ENCODE measurements at regions not wholly inside any gene's neighbourhood (a gene's known extent, or its start where the extent isn't known, plus 50 kb on each side); places are given as distances from the start of the nearest gene placed in this dataset.
"Not testable (repeated sequence)": the region's sequence is repeated elsewhere in the genome, so short reads cannot be mapped to it uniquely, and the experiment has no call there.

DNA sequence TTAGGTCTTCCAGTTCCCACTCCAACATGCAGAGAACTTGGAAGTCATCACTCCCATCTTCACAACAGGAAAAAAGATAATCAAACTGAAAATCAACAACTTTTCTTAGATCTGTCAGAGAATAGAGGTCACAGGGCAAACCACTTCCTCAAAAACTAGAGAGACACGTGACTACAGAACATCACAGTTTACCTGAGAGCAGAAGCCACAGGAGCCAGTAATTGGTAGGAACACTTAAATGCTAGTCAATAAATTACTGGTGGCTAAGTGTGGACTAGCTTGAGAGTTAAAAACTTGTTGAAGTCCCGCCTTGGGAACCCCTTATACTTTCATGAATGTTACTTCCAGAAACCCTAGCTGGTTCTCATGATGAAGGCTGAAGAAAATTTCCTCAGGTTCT lies 81.1 kb downstream of the THSD1 start:
- H3K27me3 ChIP-seq; H3K9me3 ChIP-seq; H3K36me3 ChIP-seq; H3K27ac ChIP-seq; intact Hi-C loops (cut with DNase I); H3K4me3 ChIP-seq; ATAC-seq; H3K4me1 ChIP-seq; DNase-seq: not testable (repeated sequence)
- 50% methylated on average over 1 of the region's 2 CpGs for WGBS (ENCODE audit: insufficient coverage, low coverage, low lambda C conversion rate, missing lambda C conversion rate)

DNA sequence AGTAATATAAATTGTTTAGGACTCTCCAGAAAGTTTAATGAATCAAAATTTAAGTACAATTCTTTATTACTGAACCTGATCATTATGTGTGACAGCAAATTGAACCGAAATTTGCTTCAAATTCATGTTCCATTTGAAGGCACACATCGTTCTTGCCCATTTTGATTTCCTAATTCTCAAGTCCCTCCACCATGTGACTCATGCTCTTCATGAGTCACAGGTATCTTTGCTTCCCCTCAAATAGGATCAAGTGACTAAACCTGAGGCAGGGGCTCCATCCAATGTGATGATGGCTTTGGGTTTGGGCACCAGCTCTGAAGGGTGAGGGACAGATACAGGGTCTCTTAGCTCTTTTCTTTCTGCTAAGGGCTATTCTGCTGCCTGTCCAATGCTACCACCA lies 86.1 kb downstream of the THSD1 start:
- no peaks in the 10 kb centered on the region for H3K4me1 ChIP-seq
- H3K27ac ChIP-seq: no peak overlapping the region
- ATAC-seq (no peak), DNase-seq (no peak)
- no peak overlapping the region for H3K4me3 ChIP-seq
- H3K36me3 ChIP-seq: no peaks in the 10 kb centered on the region
- H3K9me3 ChIP-seq: no peaks in the 10 kb centered on the region
- TF ChIP-seq, protein P1, sequence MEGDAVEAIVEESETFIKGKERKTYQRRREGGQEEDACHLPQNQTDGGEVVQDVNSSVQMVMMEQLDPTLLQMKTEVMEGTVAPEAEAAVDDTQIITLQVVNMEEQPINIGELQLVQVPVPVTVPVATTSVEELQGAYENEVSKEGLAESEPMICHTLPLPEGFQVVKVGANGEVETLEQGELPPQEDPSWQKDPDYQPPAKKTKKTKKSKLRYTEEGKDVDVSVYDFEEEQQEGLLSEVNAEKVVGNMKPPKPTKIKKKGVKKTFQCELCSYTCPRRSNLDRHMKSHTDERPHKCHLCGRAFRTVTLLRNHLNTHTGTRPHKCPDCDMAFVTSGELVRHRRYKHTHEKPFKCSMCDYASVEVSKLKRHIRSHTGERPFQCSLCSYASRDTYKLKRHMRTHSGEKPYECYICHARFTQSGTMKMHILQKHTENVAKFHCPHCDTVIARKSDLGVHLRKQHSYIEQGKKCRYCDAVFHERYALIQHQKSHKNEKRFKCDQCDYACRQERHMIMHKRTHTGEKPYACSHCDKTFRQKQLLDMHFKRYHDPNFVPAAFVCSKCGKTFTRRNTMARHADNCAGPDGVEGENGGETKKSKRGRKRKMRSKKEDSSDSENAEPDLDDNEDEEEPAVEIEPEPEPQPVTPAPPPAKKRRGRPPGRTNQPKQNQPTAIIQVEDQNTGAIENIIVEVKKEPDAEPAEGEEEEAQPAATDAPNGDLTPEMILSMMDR (IDR thresholded peaks at IDR 0.05): no peak
- TF ChIP-seq POLR2A (IDR thresholded peaks at IDR 0.05): no peak
- no peaks in the 10 kb centered on the region for H3K27me3 ChIP-seq
- 52% methylated on average over 2 of the region's 2 CpGs for WGBS (ENCODE audit: insufficient coverage, low coverage, low lambda C conversion rate, missing lambda C conversion rate)
- intact Hi-C loops (cut with DNase I): no loop called here

DNA sequence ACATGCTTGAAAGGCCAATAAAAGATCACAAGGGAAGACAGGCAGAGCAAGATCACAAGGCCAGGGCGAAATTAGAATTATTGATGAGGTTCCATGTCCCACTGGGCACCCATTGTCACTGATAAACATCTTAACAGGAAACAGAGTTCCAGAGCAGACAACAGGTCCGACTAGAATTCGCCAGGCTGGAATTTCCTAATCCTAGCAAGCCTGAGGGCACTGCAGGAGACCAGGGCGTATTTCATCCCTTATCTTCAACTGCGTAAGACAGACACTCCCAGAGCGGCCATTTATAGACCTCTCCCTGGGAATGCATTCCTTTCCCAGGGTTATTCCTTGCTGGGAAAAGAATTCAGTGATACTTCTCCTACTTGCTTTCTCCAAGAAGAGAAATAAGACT lies 96.1 kb downstream of the THSD1 start:
- ATAC-seq; H3K27ac ChIP-seq; H3K4me1 ChIP-seq; H3K36me3 ChIP-seq; H3K4me3 ChIP-seq; intact Hi-C loops (cut with DNase I); DNase-seq; H3K27me3 ChIP-seq; H3K9me3 ChIP-seq: not testable (repeated sequence)
- WGBS (ENCODE audit: insufficient coverage, low coverage, low lambda C conversion rate, missing lambda C conversion rate): 35% methylated on average over 3 of the region's 6 CpGs

DNA sequence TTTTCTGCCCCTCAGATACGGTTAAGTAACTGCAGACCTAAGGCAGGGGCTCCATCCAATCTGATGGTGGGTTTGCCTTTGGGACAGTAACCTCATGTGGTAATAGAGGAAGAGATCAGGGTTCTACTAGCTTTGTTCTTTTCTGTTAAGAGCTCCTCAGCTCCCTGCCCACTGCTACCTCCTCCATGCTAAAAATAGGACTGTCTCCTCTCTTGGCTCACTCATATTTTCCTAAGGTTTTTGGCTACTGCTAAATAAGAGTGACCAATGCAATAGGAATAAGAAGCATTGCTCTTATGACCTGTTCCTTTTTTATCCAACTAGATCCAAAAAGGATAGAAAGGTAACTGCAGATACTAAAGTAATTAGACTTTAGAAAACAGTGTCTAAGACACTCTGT lies 99.6 kb downstream of the THSD1 start:
- H3K36me3 ChIP-seq; DNase-seq; H3K27me3 ChIP-seq; H3K4me3 ChIP-seq; H3K9me3 ChIP-seq; ATAC-seq; H3K27ac ChIP-seq; H3K4me1 ChIP-seq; intact Hi-C loops (cut with DNase I): not testable (repeated sequence)
- no CpG with 5 or more reads among the region's 1 CpG for WGBS (ENCODE audit: insufficient coverage, low coverage, low lambda C conversion rate, missing lambda C conversion rate)

DNA sequence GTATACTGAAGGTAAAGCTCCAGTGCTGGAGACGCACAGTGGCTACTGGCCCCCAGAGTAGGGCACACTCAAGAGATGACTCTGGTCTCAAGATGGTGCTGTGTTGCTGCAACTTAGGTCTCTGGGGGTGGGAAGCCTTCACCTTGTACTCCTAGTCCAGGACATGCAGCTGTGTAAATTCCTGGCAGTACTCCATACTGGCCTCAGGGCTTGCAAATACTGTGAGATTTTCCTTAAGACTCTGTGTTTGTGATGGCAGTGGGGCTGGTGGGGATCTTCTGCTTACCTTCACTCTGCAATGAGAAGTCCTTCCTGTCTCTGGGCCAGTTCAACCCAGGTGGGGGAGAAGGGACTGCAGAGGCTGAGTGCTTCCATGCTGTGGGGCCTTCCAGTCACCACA lies 102.9 kb downstream of the THSD1 start:
- H3K4me3 ChIP-seq; H3K4me1 ChIP-seq; intact Hi-C loops (cut with DNase I); H3K36me3 ChIP-seq; H3K27me3 ChIP-seq; H3K9me3 ChIP-seq; H3K27ac ChIP-seq; DNase-seq; ATAC-seq: not testable (repeated sequence)
- 60% methylated on average over 1 of the region's 1 CpG for WGBS (ENCODE audit: insufficient coverage, low coverage, low lambda C conversion rate, missing lambda C conversion rate)

DNA sequence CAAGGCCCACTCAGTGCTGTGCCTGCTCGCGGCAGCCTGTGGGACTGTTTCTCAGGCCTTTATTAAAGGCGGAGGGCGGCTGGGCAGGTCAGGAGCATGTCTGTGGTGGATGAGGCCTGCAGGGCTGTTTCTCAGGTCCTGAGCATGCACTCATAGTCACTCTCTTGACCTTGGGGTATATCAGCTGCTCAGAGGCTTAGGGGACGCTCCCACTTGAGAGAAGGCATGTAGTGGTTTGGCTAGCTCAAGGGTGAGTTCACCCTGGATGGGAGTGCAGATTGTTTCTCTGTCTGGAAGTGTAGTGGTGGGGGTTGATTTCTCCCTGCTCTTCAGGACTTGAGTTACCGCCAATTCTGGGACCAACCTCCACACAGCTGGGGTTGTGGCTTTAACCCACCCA lies 103.3 kb downstream of the THSD1 start:
- intact Hi-C loops (cut with DNase I); ATAC-seq; DNase-seq: not testable (repeated sequence)

DNA sequence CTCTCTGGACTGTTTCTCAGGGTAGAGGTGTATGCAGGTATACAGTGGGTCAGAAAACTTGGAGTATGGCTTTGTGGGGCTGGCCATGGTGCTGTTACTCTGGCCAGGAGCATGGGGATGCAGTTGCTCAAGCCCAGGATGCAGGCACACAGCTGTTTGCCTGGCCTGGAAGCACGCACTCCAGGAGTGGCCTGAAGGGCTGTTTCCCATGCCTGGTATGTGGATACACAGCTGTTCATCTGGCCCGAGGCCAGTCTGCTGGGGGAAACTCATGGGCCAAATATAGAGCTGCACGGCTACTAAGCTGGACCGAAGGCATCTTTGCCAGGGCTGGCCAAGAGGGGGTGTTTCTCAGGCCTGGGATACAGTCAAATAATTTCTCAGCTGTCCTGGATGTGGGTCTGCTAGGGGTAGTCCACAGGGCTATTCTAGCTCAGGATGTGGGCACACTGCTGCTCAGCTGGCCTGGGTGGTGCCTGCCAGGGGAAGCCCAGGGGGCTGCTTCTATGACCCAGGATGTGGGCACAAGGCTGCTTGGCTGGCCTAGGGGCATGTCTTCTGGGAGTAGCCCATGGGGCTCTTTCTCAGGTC lies 104.1 kb downstream of the THSD1 start:
- H3K27ac ChIP-seq; DNase-seq; intact Hi-C loops (cut with DNase I); H3K4me3 ChIP-seq; ATAC-seq; H3K36me3 ChIP-seq; H3K4me1 ChIP-seq; H3K9me3 ChIP-seq; H3K27me3 ChIP-seq: not testable (repeated sequence)
- WGBS (ENCODE audit: insufficient coverage, low coverage, low lambda C conversion rate, missing lambda C conversion rate): no CpG with 5 or more reads among the region's 4 CpGs

More for the DNA sequence above, 103.3 kb downstream of the THSD1 start:
- H3K36me3 ChIP-seq, H3K27me3 ChIP-seq, H3K27ac ChIP-seq, H3K4me1 ChIP-seq, H3K4me3 ChIP-seq, H3K9me3 ChIP-seq: not testable (repeated sequence)
- WGBS (ENCODE audit: insufficient coverage, low coverage, low lambda C conversion rate, missing lambda C conversion rate): no CpG with 5 or more reads among the region's 6 CpGs

DNA sequence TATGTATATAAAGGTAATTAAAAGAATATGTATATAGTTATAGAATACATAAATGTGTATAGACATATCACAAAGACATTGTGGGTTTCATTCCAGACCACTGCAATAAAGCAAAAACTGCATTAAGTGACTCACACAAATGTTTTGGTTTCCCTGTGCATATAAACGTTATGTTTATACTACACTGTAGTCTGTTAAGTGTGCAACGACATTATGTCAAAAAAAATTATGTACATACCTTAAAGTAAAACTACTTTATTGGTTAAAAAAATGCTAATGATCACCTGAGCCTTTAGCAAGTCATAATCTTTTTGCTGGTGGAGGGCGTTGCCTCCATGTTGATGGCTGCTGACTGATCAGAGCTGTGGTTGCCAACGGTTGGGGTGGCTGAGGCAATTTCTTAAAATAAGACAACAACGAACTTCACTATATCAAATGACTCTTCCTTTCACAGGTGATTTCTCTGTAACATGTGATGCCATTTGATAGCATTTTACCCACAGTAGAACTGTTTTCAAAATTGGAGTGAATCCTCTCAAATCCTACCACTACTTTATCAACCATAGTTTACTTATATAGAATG lies 107.8 kb downstream of the THSD1 start:
- H3K9me3 ChIP-seq; intact Hi-C loops (cut with DNase I); ATAC-seq; H3K4me1 ChIP-seq; H3K4me3 ChIP-seq; H3K27ac ChIP-seq; H3K36me3 ChIP-seq; H3K27me3 ChIP-seq; DNase-seq: not testable (repeated sequence)
- 56% methylated on average over 5 of the region's 5 CpGs for WGBS (ENCODE audit: insufficient coverage, low coverage, low lambda C conversion rate, missing lambda C conversion rate)

DNA sequence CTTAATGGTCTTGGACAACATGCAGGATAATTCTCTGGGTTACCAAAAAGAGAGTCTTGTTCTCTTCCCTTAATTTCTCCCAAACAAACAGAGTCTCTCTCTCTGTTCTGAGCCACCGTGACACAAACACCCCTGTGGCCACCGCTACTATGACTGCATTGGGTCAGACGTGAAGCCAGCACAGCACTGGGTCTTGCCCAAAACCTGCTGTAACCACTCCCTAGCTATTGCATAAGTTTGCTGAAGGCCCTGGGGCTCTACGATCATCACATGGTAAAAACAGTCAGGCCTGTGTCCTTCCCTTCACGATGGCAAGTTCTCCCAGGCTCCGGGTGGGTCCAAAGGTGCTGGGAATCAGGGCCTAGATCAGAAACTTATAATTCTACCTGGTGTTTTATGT lies 117.1 kb downstream of the THSD1 start:
- H3K4me3 ChIP-seq; H3K27me3 ChIP-seq; H3K27ac ChIP-seq; H3K36me3 ChIP-seq; intact Hi-C loops (cut with DNase I); ATAC-seq; H3K4me1 ChIP-seq; H3K9me3 ChIP-seq; DNase-seq: not testable (repeated sequence)
- no CpG with 5 or more reads among the region's 6 CpGs for WGBS (ENCODE audit: insufficient coverage, low coverage, low lambda C conversion rate, missing lambda C conversion rate)

DNA sequence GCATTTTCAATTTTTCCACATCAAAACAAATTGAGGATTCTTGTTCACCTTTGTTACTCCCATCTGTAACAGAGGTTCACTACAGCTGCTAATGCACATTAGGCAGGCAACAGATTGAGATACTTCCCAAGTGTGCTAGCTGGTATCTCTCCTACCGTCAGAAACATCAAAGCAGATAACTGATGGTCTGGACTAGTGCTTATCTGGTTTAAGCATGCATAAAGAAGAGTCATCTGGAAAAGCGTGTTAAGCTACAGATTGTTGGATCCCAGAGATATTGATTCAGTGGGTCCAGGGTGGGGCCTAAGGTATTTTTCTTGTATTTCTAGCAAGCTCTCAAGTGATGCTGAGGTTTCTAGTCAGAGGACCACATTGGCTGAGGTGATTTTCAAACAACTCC lies 122.0 kb upstream of the NEK3 start:
- H3K27me3 ChIP-seq; H3K4me3 ChIP-seq; H3K36me3 ChIP-seq; H3K27ac ChIP-seq; DNase-seq; intact Hi-C loops (cut with DNase I); H3K9me3 ChIP-seq; H3K4me1 ChIP-seq; ATAC-seq: not testable (repeated sequence)
- WGBS (ENCODE audit: insufficient coverage, low coverage, low lambda C conversion rate, missing lambda C conversion rate): 72% methylated on average over 2 of the region's 2 CpGs

DNA sequence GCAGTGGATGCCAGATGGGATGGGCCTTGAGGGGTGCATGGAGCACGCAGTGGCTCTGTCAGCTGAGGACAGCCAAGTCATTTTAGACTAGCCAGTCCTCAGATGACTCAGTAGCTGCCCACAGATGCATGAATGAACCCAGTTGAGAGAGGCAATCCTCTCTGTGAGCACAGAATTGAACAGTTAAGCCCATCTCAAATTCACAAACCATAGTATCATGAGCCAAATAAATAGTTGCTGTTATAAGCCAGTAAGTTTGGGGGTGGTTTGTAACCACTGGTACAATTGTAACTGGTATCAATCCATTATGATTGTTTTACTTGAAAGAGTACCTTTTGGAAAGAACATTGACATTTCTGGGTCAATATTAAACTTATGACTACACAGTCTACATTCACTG lies 120.0 kb upstream of the NEK3 start:
- ATAC-seq; H3K9me3 ChIP-seq; H3K27ac ChIP-seq; H3K4me3 ChIP-seq; H3K27me3 ChIP-seq; DNase-seq; H3K4me1 ChIP-seq; intact Hi-C loops (cut with DNase I); H3K36me3 ChIP-seq: not testable (repeated sequence)
- no CpG with 5 or more reads among the region's 1 CpG for WGBS (ENCODE audit: insufficient coverage, low coverage, low lambda C conversion rate, missing lambda C conversion rate)
